ENCODE measurements at regions not wholly inside any gene's neighbourhood (a gene's known extent, or its start where the extent isn't known, plus 50 kb on each side); places are given as distances from the start of the nearest gene placed in this dataset.
A peak's percentile ranks its signal among the peaks of the same experiment; 100 is the strongest.

GRCh38 chr6:106773522-106773921, 144.1 kb downstream of the QRSL1 start:
- TF ChIP-seq CTCF (IDR thresholded peaks at IDR 0.05), result no peak
- TF ChIP-seq POLR2A (IDR thresholded peaks at IDR 0.05), result peak in 1 of 2 donors; percentile 51
- intact Hi-C loops (cut with DNase I), result no loop called here
- H3K9me3 ChIP-seq, result no peaks in the 10 kb centered on the region
- H3K36me3 ChIP-seq, result no peaks in the 10 kb centered on the region
- peaks cover 8 to 11% of the 10 kb centered on the region in 2 donors for H3K4me1 ChIP-seq
- H3K27me3 ChIP-seq, result no peaks in the 10 kb centered on the region
- no peak overlapping the region for H3K4me3 ChIP-seq (replicated peaks in 1 of 3)
- WGBS, 2 donors, result 12 to 13% methylated on average over 3 of the region's 3 CpGs
- peak; percentile 81 to 82 for DNase-seq
- H3K27ac ChIP-seq, result peak overlapping the region; percentile 83 to 90 (median 84)

- no peaks in the 10 kb centered on the region for H3K36me3 ChIP-seq
- peak; percentile 29 to 30 for DNase-seq
- H3K27ac ChIP-seq, result peak overlapping the region; percentile 83 to 90 (median 84)
- no peak overlapping the region for H3K4me3 ChIP-seq (replicated peaks in 1 of 3)
- peaks cover 8 to 11% of the 10 kb centered on the region in 2 donors for H3K4me1 ChIP-seq
- 74 to 84% methylated on average over 7 of the region's 7 CpGs for WGBS, 2 donors
- TF ChIP-seq CTCF (IDR thresholded peaks at IDR 0.05) (no peak), POLR2A (IDR thresholded peaks at IDR 0.05) (no peak)
- H3K9me3 ChIP-seq, result no peaks in the 10 kb centered on the region
- intact Hi-C loops (cut with DNase I), result no loop called here
- H3K27me3 ChIP-seq, result no peaks in the 10 kb centered on the region
These were observed 143.1 kb downstream of the QRSL1 start for GRCh38 chr6:106772270-106773142.

GRCh38 chr6:106771822-106772221, 142.4 kb downstream of the QRSL1 start:
- TF ChIP-seq CTCF (IDR thresholded peaks at IDR 0.05), result no peak
- no peak for TF ChIP-seq POLR2A (IDR thresholded peaks at IDR 0.05)
- WGBS, 2 donors, result 92 to 98% methylated on average over 4 of the region's 4 CpGs
- H3K27ac ChIP-seq, result no peak overlapping the region

GRCh38 chr6:106770663-106771062, 141.3 kb downstream of the QRSL1 start:
- intact Hi-C loops (cut with DNase I), result no loop called here
- 91 to 93% methylated on average over 1 of the region's 1 CpG for WGBS, 2 donors
- DNase-seq, result no peak
- Histone ChIP-seq H3K4me3 (replicated peaks in 1 of 3) (no peak overlapping the region), H3K27me3 (no peaks in the 10 kb centered on the region), H3K4me1 (peaks cover 8 to 11% of the 10 kb centered on the region in 2 donors), H3K36me3 (no peaks in the 10 kb centered on the region), H3K27ac (no peak overlapping the region), H3K9me3 (no peaks in the 10 kb centered on the region)
- TF ChIP-seq CTCF (IDR thresholded peaks at IDR 0.05), result no peak
- TF ChIP-seq POLR2A (IDR thresholded peaks at IDR 0.05), result no peak

More at GRCh38 chr6:106771822-106772221, 142.4 kb downstream of the QRSL1 start:
- no peak overlapping the region for H3K4me3 ChIP-seq (replicated peaks in 1 of 3)
- intact Hi-C loops (cut with DNase I), result no loop called here
- no peaks in the 10 kb centered on the region for H3K27me3 ChIP-seq
- DNase-seq, result no peak
- no peaks in the 10 kb centered on the region for H3K9me3 ChIP-seq
- H3K36me3 ChIP-seq, result no peaks in the 10 kb centered on the region
- H3K4me1 ChIP-seq, result peaks cover 8 to 11% of the 10 kb centered on the region in 2 donors

- DNase-seq, result no peak
- H3K36me3 ChIP-seq, result no peaks in the 10 kb centered on the region
- TF ChIP-seq POLR2A (IDR thresholded peaks at IDR 0.05) (no peak), CTCF (IDR thresholded peaks at IDR 0.05) (no peak)
- H3K9me3 ChIP-seq, result no peaks in the 10 kb centered on the region
- intact Hi-C loops (cut with DNase I), result no loop called here
- H3K4me3 ChIP-seq (replicated peaks in 1 of 3), result no peak overlapping the region
- H3K27me3 ChIP-seq, result no peaks in the 10 kb centered on the region
- WGBS, 2 donors, result 86 to 90% methylated on average over 1 of the region's 1 CpG
- H3K27ac ChIP-seq, result no peak overlapping the region
- H3K4me1 ChIP-seq, result peaks cover 8 to 11% of the 10 kb centered on the region in 2 donors
These were observed 140.7 kb downstream of the QRSL1 start for GRCh38 chr6:106770081-106770480.

Data from thyroid gland (tissue), 4 donors.